ENCODE measurements at regions not wholly inside any gene's neighbourhood (a gene's known extent, or its start where the extent isn't known, plus 50 kb on each side); places are given as distances from the start of the nearest gene placed in this dataset.

DNA sequence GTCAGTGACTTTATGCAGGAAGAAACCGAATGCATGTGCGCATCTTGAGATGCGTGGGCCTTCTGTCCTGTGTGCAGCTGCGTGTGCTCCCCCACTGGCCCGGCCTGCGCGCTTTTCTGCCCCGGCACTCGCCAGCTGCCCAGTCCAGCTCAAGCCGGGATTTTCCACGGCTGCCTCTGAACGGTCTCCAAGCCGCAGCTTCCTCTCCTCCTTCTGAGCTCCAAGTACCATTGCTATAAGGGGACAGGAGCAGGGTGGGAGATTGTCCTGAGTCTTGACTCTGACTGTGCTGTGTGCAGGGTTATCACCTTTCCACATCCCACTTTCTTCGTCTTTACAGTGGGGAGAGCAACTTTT lies 302.8 kb downstream of the THBS2 start:
- no peak overlapping the region for H3K4me3 Mint-ChIP-seq (ENCODE audit: low read depth)
- H3K27ac Mint-ChIP-seq, result no peak overlapping the region
- H3K27me3 Mint-ChIP-seq (ENCODE audit: low read depth), result peaks cover 3% of the 10 kb centered on the region
- H3K36me3 Mint-ChIP-seq (ENCODE audit: low read depth), result no peaks in the 10 kb centered on the region
- DNase-seq (ENCODE audit: low spot score), result no peak
- H3K4me1 Mint-ChIP-seq (ENCODE audit: low read depth), result no peaks in the 10 kb centered on the region
- intact Hi-C loops (cut with micrococcal nuclease), result no loop called here
- no peaks in the 10 kb centered on the region for H3K9me3 Mint-ChIP-seq

DNA sequence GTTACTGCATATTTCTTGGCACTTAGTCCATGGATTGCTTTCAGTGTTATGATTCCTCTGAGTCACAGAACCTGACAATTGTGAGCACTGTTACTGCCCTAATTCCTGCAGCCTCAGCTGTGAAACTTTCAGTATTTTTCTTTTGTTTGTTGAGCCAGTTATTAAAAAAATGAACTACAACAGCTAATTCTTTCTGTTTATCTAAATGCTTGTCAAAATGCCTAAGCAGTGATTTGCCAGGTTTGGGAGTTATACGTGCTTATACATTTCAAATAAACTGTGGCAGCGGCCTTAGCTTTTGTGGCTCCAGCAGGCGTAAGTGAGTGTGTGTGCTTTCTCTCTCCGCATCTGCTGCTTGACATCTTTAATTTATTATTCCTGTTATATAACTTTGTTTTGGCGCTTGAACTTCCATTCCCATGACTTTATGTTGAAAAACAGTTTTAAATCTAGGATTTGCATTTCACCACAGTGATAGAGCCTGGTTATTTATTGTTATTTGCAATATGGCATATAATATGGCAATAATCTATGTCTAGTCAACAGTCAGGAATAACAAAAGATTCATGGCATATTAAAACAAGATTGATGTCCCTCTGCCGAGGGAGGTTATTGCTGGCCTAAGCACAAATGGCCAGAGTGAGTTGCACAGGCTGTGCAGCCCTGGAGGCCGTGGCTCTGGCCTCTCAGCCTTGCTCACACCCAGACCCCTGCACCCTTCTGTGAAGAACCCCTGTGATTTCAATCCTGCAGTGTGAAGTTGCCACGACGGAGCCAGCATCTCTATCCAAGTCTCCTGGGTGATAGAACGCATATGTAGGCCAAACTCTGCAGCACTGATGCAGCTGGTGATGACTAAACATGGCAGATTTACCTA lies 303.4 kb downstream of the THBS2 start:
- H3K27ac Mint-ChIP-seq, result no peak overlapping the region
- H3K4me3 Mint-ChIP-seq (ENCODE audit: low read depth), result no peak overlapping the region

GRCh38 chr6:168948990-168949531 lies 304.6 kb downstream of the THBS2 start:
- no peaks in the 10 kb centered on the region for H3K27me3 Mint-ChIP-seq (ENCODE audit: low read depth)
- intact Hi-C loops (cut with micrococcal nuclease), result no loop called here
- no peak for DNase-seq (ENCODE audit: low spot score)
- no peak overlapping the region for H3K4me3 Mint-ChIP-seq (ENCODE audit: low read depth)
- H3K27ac Mint-ChIP-seq, result no peak overlapping the region
- H3K9me3 Mint-ChIP-seq, result no peaks in the 10 kb centered on the region
- no peaks in the 10 kb centered on the region for H3K36me3 Mint-ChIP-seq (ENCODE audit: low read depth)
- no peaks in the 10 kb centered on the region for H3K4me1 Mint-ChIP-seq (ENCODE audit: low read depth)

More for the DNA sequence above, 303.4 kb downstream of the THBS2 start:
- Mint-ChIP-seq H3K9me3 (no peaks in the 10 kb centered on the region), H3K36me3 (ENCODE audit: low read depth) (no peaks in the 10 kb centered on the region), H3K4me1 (ENCODE audit: low read depth) (no peaks in the 10 kb centered on the region), H3K27me3 (ENCODE audit: low read depth) (no peaks in the 10 kb centered on the region)
- DNase-seq (ENCODE audit: low spot score), result no peak
- intact Hi-C loops (cut with micrococcal nuclease), result no loop called here

DNA sequence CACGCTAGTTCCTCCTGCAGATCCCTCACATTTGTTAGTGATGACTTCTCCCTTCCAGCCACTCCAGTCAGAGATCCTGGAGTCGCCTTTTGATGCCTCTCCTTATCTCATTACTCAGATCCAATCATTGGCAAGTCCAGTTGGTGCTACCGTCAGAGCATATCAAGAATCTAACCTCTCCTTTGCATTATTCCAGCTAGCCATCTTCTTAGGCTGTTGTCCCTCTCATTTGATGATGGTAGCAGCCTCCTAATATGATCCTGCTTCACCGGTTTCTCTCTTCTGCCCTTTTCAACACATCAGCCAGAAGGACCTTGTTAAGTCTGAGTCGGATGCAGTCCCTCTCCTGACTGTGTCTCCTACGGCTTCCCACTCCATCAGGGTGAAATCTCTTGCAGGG lies 305.6 kb downstream of the THBS2 start:
- intact Hi-C loops (cut with micrococcal nuclease), result no loop called here
- Mint-ChIP-seq H3K4me1 (ENCODE audit: low read depth) (no peaks in the 10 kb centered on the region), H3K27ac (no peak overlapping the region), H3K4me3 (ENCODE audit: low read depth) (no peak overlapping the region), H3K9me3 (no peaks in the 10 kb centered on the region), H3K27me3 (ENCODE audit: low read depth) (no peaks in the 10 kb centered on the region), H3K36me3 (ENCODE audit: low read depth) (no peaks in the 10 kb centered on the region)
- no peak for DNase-seq (ENCODE audit: low spot score)

DNA sequence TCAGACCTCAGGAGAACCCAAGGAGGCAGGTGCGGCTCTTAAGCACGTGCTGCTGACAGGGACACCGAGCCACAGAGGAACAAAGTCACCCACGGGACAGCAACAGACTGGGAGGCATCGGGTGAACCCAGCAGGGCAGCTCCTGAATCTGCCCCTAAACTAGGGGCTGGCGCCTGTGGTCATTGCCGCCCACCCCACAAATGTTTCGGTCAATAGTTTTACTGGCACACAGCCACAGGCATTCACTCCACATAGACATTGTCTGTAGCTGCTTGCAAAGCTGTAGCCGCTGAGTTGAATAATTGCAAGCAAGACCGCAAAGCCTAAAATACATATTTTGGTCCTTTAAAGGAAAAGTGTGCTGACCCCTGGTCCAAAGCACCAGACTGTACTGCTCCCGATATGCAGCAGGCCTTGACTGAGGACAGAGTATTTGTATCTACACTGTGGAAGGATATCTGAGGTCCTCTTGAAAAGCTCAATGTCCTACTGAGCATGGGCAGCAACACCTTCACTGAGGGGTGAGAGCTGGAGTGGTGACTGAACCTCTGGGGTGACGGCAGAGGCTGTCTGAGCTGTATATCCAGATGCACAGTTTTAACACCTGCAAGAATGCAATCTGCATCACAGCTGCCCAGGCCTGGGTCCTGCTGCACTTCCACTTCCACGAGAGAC lies 310.3 kb downstream of the THBS2 start:
- no peaks in the 10 kb centered on the region for H3K9me3 Mint-ChIP-seq
- H3K36me3 Mint-ChIP-seq (ENCODE audit: low read depth), result no peaks in the 10 kb centered on the region
- H3K27ac Mint-ChIP-seq, result no peak overlapping the region
- H3K27me3 Mint-ChIP-seq (ENCODE audit: low read depth), result no peaks in the 10 kb centered on the region
- H3K4me3 Mint-ChIP-seq (ENCODE audit: low read depth), result no peak overlapping the region
- intact Hi-C loops (cut with micrococcal nuclease), result no loop called here
- DNase-seq (ENCODE audit: low spot score), result no peak
- H3K4me1 Mint-ChIP-seq (ENCODE audit: low read depth), result no peaks in the 10 kb centered on the region

GRCh38 chr6:168942646-168943045 lies 311.0 kb downstream of the THBS2 start:
- intact Hi-C loops (cut with micrococcal nuclease), result no loop called here
- no peak overlapping the region for H3K4me3 Mint-ChIP-seq (ENCODE audit: low read depth)
- H3K9me3 Mint-ChIP-seq, result no peaks in the 10 kb centered on the region
- no peaks in the 10 kb centered on the region for H3K36me3 Mint-ChIP-seq (ENCODE audit: low read depth)
- H3K27ac Mint-ChIP-seq, result no peak overlapping the region
- no peaks in the 10 kb centered on the region for H3K4me1 Mint-ChIP-seq (ENCODE audit: low read depth)
- no peak for DNase-seq (ENCODE audit: low spot score)
- no peaks in the 10 kb centered on the region for H3K27me3 Mint-ChIP-seq (ENCODE audit: low read depth)

DNA sequence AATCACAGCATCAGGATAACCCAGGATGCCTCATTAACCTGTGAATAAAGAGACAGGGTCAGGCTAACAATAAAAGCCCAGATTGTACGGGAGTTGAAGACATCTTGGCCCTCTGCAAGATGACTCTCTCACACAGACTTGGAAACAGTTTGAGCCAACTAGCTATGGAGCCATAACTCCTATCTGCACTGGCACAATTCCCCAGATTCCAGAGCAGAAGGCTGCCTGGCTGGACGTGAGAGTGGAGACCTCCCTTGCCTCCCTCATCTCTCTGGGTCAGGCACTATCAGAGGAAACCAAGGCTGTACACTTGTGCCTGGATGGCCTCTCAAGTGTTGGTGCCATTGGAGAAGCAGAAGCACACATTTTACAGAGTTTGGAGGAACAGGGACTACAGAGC lies 312.6 kb downstream of the THBS2 start:
- no peaks in the 10 kb centered on the region for H3K4me1 Mint-ChIP-seq (ENCODE audit: low read depth)
- no peaks in the 10 kb centered on the region for H3K36me3 Mint-ChIP-seq (ENCODE audit: low read depth)
- peaks cover 2% of the 10 kb centered on the region for H3K27me3 Mint-ChIP-seq (ENCODE audit: low read depth)
- H3K27ac Mint-ChIP-seq, result no peak overlapping the region
- no peak overlapping the region for H3K4me3 Mint-ChIP-seq (ENCODE audit: low read depth)
- intact Hi-C loops (cut with micrococcal nuclease), result no loop called here
- DNase-seq (ENCODE audit: low spot score), result no peak
- H3K9me3 Mint-ChIP-seq, result no peaks in the 10 kb centered on the region

- H3K27me3 Mint-ChIP-seq (ENCODE audit: low read depth), result peaks cover 5% of the 10 kb centered on the region
- no peaks in the 10 kb centered on the region for H3K9me3 Mint-ChIP-seq
- H3K4me1 Mint-ChIP-seq (ENCODE audit: low read depth), result no peaks in the 10 kb centered on the region
- H3K4me3 Mint-ChIP-seq (ENCODE audit: low read depth), result no peak overlapping the region
- H3K27ac Mint-ChIP-seq, result no peak overlapping the region
- DNase-seq (ENCODE audit: low spot score), result no peak
- no peaks in the 10 kb centered on the region for H3K36me3 Mint-ChIP-seq (ENCODE audit: low read depth)
- intact Hi-C loops (cut with micrococcal nuclease), result no loop called here
Measured at GRCh38 chr6:168939796-168940195, 313.9 kb downstream of the THBS2 start.

- intact Hi-C loops (cut with micrococcal nuclease), result no loop called here
- Mint-ChIP-seq H3K27me3 (ENCODE audit: low read depth) (peaks cover 8% of the 10 kb centered on the region), H3K36me3 (ENCODE audit: low read depth) (no peaks in the 10 kb centered on the region), H3K9me3 (no peaks in the 10 kb centered on the region), H3K4me3 (ENCODE audit: low read depth) (no peak overlapping the region), H3K27ac (no peak overlapping the region), H3K4me1 (ENCODE audit: low read depth) (no peaks in the 10 kb centered on the region)
- no peak for DNase-seq (ENCODE audit: low spot score)
Measured at GRCh38 chr6:168939041-168939440, 314.6 kb downstream of the THBS2 start.

- intact Hi-C loops (cut with micrococcal nuclease), result no loop called here
- Mint-ChIP-seq H3K9me3 (no peaks in the 10 kb centered on the region), H3K36me3 (ENCODE audit: low read depth) (no peaks in the 10 kb centered on the region), H3K4me1 (ENCODE audit: low read depth) (no peaks in the 10 kb centered on the region), H3K4me3 (ENCODE audit: low read depth) (no peak overlapping the region), H3K27me3 (ENCODE audit: low read depth) (peaks cover 9% of the 10 kb centered on the region), H3K27ac (no peak overlapping the region)
- no peak for DNase-seq (ENCODE audit: low spot score)
Measured at GRCh38 chr6:168938546-168938945, 315.1 kb downstream of the THBS2 start.

- peaks cover 4% of the 10 kb centered on the region for H3K9me3 Mint-ChIP-seq
- no peak for DNase-seq (ENCODE audit: low spot score)
- no peaks in the 10 kb centered on the region for H3K4me1 Mint-ChIP-seq (ENCODE audit: low read depth)
- H3K27me3 Mint-ChIP-seq (ENCODE audit: low read depth), result peaks cover 9% of the 10 kb centered on the region
- H3K27ac Mint-ChIP-seq, result no peak overlapping the region
- H3K36me3 Mint-ChIP-seq (ENCODE audit: low read depth), result no peaks in the 10 kb centered on the region
- no peak overlapping the region for H3K4me3 Mint-ChIP-seq (ENCODE audit: low read depth)
- intact Hi-C loops (cut with micrococcal nuclease), result no loop called here
Measured at GRCh38 chr6:168937054-168937453, 316.6 kb downstream of the THBS2 start.

GRCh38 chr6:168935628-168936010 lies 318.0 kb downstream of the THBS2 start:
- no peak overlapping the region for H3K27ac Mint-ChIP-seq
- DNase-seq (ENCODE audit: low spot score), result no peak
- intact Hi-C loops (cut with micrococcal nuclease), result no loop called here
- peaks cover 9% of the 10 kb centered on the region for H3K27me3 Mint-ChIP-seq (ENCODE audit: low read depth)
- no peaks in the 10 kb centered on the region for H3K4me1 Mint-ChIP-seq (ENCODE audit: low read depth)
- H3K9me3 Mint-ChIP-seq, result peaks cover 6% of the 10 kb centered on the region
- no peaks in the 10 kb centered on the region for H3K36me3 Mint-ChIP-seq (ENCODE audit: low read depth)
- no peak overlapping the region for H3K4me3 Mint-ChIP-seq (ENCODE audit: low read depth)

Data from activated T-helper 2 cell treated with anti-CD3 and anti-CD28 coated beads, Interferon-gamma antibody, Interleukin-2, Interleukin-4, amounts not matched to agents 10 μg/mL and 5 μg/mL and 100 μg/mL, durations not matched to agents 14 hours and 24 hours and 36 hours (primary cell).